IMR-90 (cell line): ENCODE measurements at regions not wholly inside any gene's neighbourhood (a gene's known extent, or its start where the extent isn't known, plus 50 kb on each side); places are given as distances from the start of the nearest gene placed in this dataset.

Experiments
- ATAC-seq: fragments of 200-7000 bp; cut with Tn5 transposase; 2 replicates; pipeline ENCODE4 v1.9.1; 2020; ENCODE audit warnings: low read depth, mild to moderate bottlenecking, moderate library complexity
- BruUV-seq: library from RNA; stranded (reverse); fragments of 400-500 nt; replicated peaks from 2 replicates; lab custom pipeline; 2021; lab: Mats Ljungman, UMichigan
- CTCF ChIA-PET: fragments of 300-600 bp; formaldehyde crosslinking; extraction: SDS; loops from one replicate; lab custom pipeline; 2021; ENCODE audit warnings: antibody characterized with exemption; lab: Yijun Ruan, JAX
- POLR2A ChIA-PET: fragments of 300-600 bp; sonication (Branson Sonifier 250); formaldehyde crosslinking; loops from one replicate; lab custom pipeline; 2022; ENCODE audit warnings: antibody characterized with exemption; ENCODE audit not compliant: unreplicated experiment; lab: Charles Lee
- DNase-seq: peaks from one replicate; pipeline ENCODE4 v3.0.0; 2013
- H2AFZ ChIP-seq: replicated peaks from 2 replicates; pipeline ENCODE3; 2013; ENCODE audit warnings: low read length, mild to moderate bottlenecking; ENCODE audit not compliant: poor library complexity
- H2AK5ac ChIP-seq: 2 replicates; pipeline ENCODE4 v1.6.1; 2013; ENCODE audit warnings: low read depth, low read length, inconsistent platforms
- H2AK9ac ChIP-seq: replicated peaks from 2 replicates; pipeline ENCODE3; 2013; ENCODE audit warnings: mild to moderate bottlenecking, low read depth, low read length, moderate library complexity; ENCODE audit not compliant: poor library complexity
- H2BK120ac ChIP-seq: 2 replicates; pipeline ENCODE4 v1.6.1; 2013; ENCODE audit warnings: low read depth, low read length, inconsistent platforms
- H2BK15ac ChIP-seq: 3 replicates; pipeline ENCODE4 v1.6.1; 2013; ENCODE audit warnings: low read depth, low read length, inconsistent platforms
- H2BK20ac ChIP-seq: 2 replicates; pipeline ENCODE4 v1.6.1; 2013; ENCODE audit warnings: low read depth, mild to moderate bottlenecking, inconsistent platforms, low read length, moderate library complexity
- H2BK5ac ChIP-seq: 2 replicates; pipeline ENCODE4 v1.6.1; 2013; ENCODE audit warnings: mild to moderate bottlenecking, low read depth, low read length, inconsistent platforms; ENCODE audit not compliant: poor library complexity, severe bottlenecking
- H3K14ac ChIP-seq: replicated peaks from 2 replicates; pipeline ENCODE4 v1.6.1; 2013; ENCODE audit warnings: low read depth, low read length, inconsistent platforms
- H3K18ac ChIP-seq: 2 replicates; pipeline ENCODE4 v1.6.1; 2013; ENCODE audit warnings: low read depth, low read length, control low read depth
- H3K23ac ChIP-seq: 2 replicates; pipeline ENCODE4 v1.6.1; 2013; ENCODE audit warnings: low read depth, low read length, inconsistent platforms
- H3K27ac ChIP-seq: 2 replicates; pipeline ENCODE4 v1.5.1; 2013; ENCODE audit warnings: mild to moderate bottlenecking, control low read depth, low read length; ENCODE audit not compliant: insufficient read depth
- H3K27me3 ChIP-seq: 2 replicates; pipeline ENCODE4 v1.6.1; 2013; ENCODE audit warnings: low read length; ENCODE audit not compliant: control insufficient read depth, insufficient read depth
- H3K36me3 ChIP-seq: 2 replicates; pipeline ENCODE4 v1.6.1; 2013; ENCODE audit warnings: low read length, mixed read lengths; ENCODE audit not compliant: control insufficient read depth, insufficient read depth
- H3K4ac ChIP-seq: 2 replicates; pipeline ENCODE4 v1.6.1; 2013; ENCODE audit warnings: low read depth, low read length, inconsistent platforms
- H3K4me1 ChIP-seq: 2 replicates; pipeline ENCODE4 v1.6.1; 2013; ENCODE audit warnings: low read length, mixed read lengths; ENCODE audit not compliant: control insufficient read depth, insufficient read depth
- H3K4me2 ChIP-seq: 2 replicates; pipeline ENCODE4 v1.6.1; 2013; ENCODE audit warnings: low read depth, mild to moderate bottlenecking, control low read depth, low read length, moderate library complexity
- H3K4me3 ChIP-seq: 2 replicates; pipeline ENCODE4 v1.5.1; 2013; ENCODE audit warnings: low read depth, mild to moderate bottlenecking, control low read depth, low read length, moderate library complexity; ENCODE audit not compliant: insufficient read depth
- H3K56ac ChIP-seq: 2 replicates; pipeline ENCODE4 v1.6.1; 2013; ENCODE audit warnings: low read length, inconsistent platforms; ENCODE audit not compliant: insufficient read depth; ENCODE audit errors: extremely low read depth
- H3K79me1 ChIP-seq, 2 experiments: 2 replicates each; pipeline ENCODE4 v1.6.1; 2013; ENCODE audit warnings: low read length in 2 of 2, inconsistent platforms in 1 of 2, low read depth in 1 of 2
- H3K9ac ChIP-seq: 2 replicates; pipeline ENCODE4 v1.6.1; 2013; ENCODE audit warnings: low read depth, low read length, control low read depth
- H3K9me1 ChIP-seq: 2 replicates; pipeline ENCODE4 v1.6.1; 2013; ENCODE audit warnings: low read length, inconsistent platforms; ENCODE audit not compliant: insufficient read depth
- H3K9me3 ChIP-seq: 2 replicates; pipeline ENCODE4 v1.6.1; 2013; ENCODE audit warnings: low read length; ENCODE audit not compliant: control insufficient read depth, insufficient read depth
- H4K20me1 ChIP-seq: 2 replicates; pipeline ENCODE4 v1.6.1; 2013; ENCODE audit warnings: low read length, inconsistent platforms; ENCODE audit not compliant: insufficient read depth
- H4K5ac ChIP-seq: 2 replicates; pipeline ENCODE4 v1.6.1; 2013; ENCODE audit warnings: mild to moderate bottlenecking, low read depth, low read length, control low read depth
- H4K8ac ChIP-seq, 2 experiments: 2 replicates each; pipeline ENCODE4 v1.6.1; 2013; ENCODE audit warnings: low read depth in 2 of 2, low read length in 2 of 2, control low read depth in 1 of 2, inconsistent platforms in 1 of 2
- H4K91ac ChIP-seq: 2 replicates; pipeline ENCODE4 v1.6.1; 2013; ENCODE audit warnings: low read depth, low read length, inconsistent platforms; ENCODE audit not compliant: insufficient read depth
- BHLHE40 ChIP-seq: fragments of 150-350 bp; IDR thresholded peaks from 2 replicates; pipeline ENCODE4 v1.6.1; 2016; ENCODE audit warnings: mild to moderate bottlenecking, low read depth, low read length
- CEBPB ChIP-seq: IDR thresholded peaks from 2 replicates; pipeline ENCODE4 v1.6.1; 2012; ENCODE audit warnings: low read depth, low read length, improper control_type of control experiment
- POLR2A ChIP-seq: IDR thresholded peaks from 2 replicates; pipeline ENCODE4 v1.6.1; 2012; ENCODE audit warnings: mild to moderate bottlenecking, low read depth, low read length
- dilution Hi-C: fragments of 300-500 bp; cut with HindIII; formaldehyde crosslinking; loops from one replicate; pipeline ENCODE4 v1.14.3; 2018; ENCODE audit warnings: low sequenced_read_pairs; ENCODE audit not compliant: unreplicated experiment
- in situ Hi-C: fragments of 300-500 bp; cut with MboI; formaldehyde crosslinking; loops from 3 replicates; pipeline ENCODE4 v1.14.3; 2019; ENCODE audit warnings: low sequenced_read_pairs, inconsistent platforms, mixed read lengths
- intact Hi-C: fragments of 100-400 bp; cut with micrococcal nuclease; formaldehyde crosslinking; loops from 2 replicates; pipeline ENCODE4 v1.10.0; 2022

DNA sequence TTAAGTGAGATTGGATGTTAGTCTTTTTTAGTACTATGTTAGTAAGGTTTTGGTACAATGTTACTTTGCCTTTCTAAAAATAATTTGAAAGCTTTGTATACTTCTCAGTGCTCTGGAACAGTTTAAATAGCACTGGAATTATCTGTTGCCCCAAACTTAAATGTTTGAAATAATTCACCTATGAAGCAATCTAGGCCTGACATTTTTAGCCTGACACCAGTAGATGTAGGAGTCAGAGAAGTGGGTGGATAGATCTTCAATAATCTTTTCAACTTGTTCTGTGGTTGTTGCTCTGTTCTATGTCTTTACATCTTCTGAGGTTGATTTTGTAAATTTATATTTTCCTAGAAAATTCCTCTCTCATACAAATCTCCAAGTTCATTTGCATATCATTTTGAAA is 103.1 kb upstream of the ADGRF1 start:
- no peak overlapping the region for H3K18ac ChIP-seq
- no peak overlapping the region for H3K4me3 ChIP-seq
- H2AFZ ChIP-seq = no peak overlapping the region
- peaks cover 16% of the 10 kb centered on the region for H3K4me1 ChIP-seq
- H3K27ac ChIP-seq = no peak overlapping the region
- CTCF ChIA-PET = no interaction called here
- no peak overlapping the region for H4K8ac ChIP-seq
- H3K27me3 ChIP-seq = no peaks in the 10 kb centered on the region
- H3K23ac ChIP-seq = no peak overlapping the region
- peaks cover 5% of the 10 kb centered on the region; the same call in 1 of the 2 replicates for H3K9me1 ChIP-seq
- no TSS peak for BruUV-seq
- no peak overlapping the region for H3K4ac ChIP-seq
- no peak overlapping the region for H2BK5ac ChIP-seq
- no peak overlapping the region for H4K5ac ChIP-seq
- POLR2A ChIA-PET = no interaction called here
- no peaks in the 10 kb centered on the region for H4K20me1 ChIP-seq
- H4K91ac ChIP-seq = no peak overlapping the region
- H2BK20ac ChIP-seq = no peak overlapping the region
- no peak overlapping the region for H2BK120ac ChIP-seq
- H3K4me2 ChIP-seq = no peak overlapping the region
- intact Hi-C loops (no loop called here), dilution Hi-C loops (no loop called here), in situ Hi-C loops (no loop called here)
- no peak overlapping the region for H2AK9ac ChIP-seq
- H3K9me3 ChIP-seq = no peaks in the 10 kb centered on the region
- TF ChIP-seq BHLHE40 (no peak), CEBPB (peak; percentile 57), POLR2A (no peak)
- no peak overlapping the region for H2BK15ac ChIP-seq
- H3K56ac ChIP-seq = no peak overlapping the region
- H2AK5ac ChIP-seq = no peak overlapping the region
- H3K14ac ChIP-seq = no peak overlapping the region
- no peak overlapping the region for H3K9ac ChIP-seq
- H3K79me1 ChIP-seq = no peaks in the 10 kb centered on the region
- H3K36me3 ChIP-seq = no peaks in the 10 kb centered on the region
- DNase-seq (peak; percentile 33), ATAC-seq (peak; percentile 35)
